HepG2 (cell line): ENCODE measurements at regions not wholly inside any gene's neighbourhood (a gene's known extent, or its start where the extent isn't known, plus 50 kb on each side); places are given as distances from the start of the nearest gene placed in this dataset.

Experiments
- ATAC-seq: fragments of 200-7000 bp; cut with Tn5 transposase; 3 replicates; pipeline ENCODE4 v1.9.1; 2020; ENCODE audit warnings: mild to moderate bottlenecking, moderate library complexity
- BruUV-seq: library from RNA; stranded (reverse); fragments of 400-500 nt; replicated peaks from 2 replicates; lab custom pipeline; 2021; lab: Mats Ljungman, UMichigan
- CTCF ChIA-PET: fragments of 300-600 bp; formaldehyde crosslinking; extraction: SDS; loops from one replicate; lab custom pipeline; 2021; ENCODE audit warnings: low total read pairs, inconsistent platforms, low intra/inter-chr PET ratio; lab: Yijun Ruan, JAX
- POLR2A ChIA-PET: fragments of 350-600 bp; sonication (Branson Sonifier 250); formaldehyde crosslinking; loops from one replicate; lab custom pipeline; 2020; ENCODE audit warnings: antibody characterized with exemption, inconsistent platforms; lab: Yijun Ruan, JAX
- DNase-seq: peaks from one replicate; pipeline ENCODE4 v3.0.0-alpha.2; 2015; ENCODE audit warnings: low spot score
- FAIRE-seq: peaks from 3 replicates; lab custom pipeline; 2011; peaks lifted over from hg19 to GRCh38; lab: Jason Lieb, UNC
- H2AFZ ChIP-seq: one replicate; pipeline ENCODE4 v1.6.1; 2011; ENCODE audit warnings: low read length, inconsistent platforms
- H3K27ac ChIP-seq: fragments of 300-600 bp; 3 replicates; pipeline ENCODE4 v1.8.0; 2011; ENCODE audit warnings: mixed run types, mild to moderate bottlenecking, mixed read lengths, low read length, inconsistent platforms; ENCODE audit not compliant: insufficient read depth; ENCODE audit errors: extremely low read length
- H3K27me3 ChIP-seq, 2 experiments: fragments of 200-600 bp in 1 of 2; 2 replicates in 1 of 2; 3 replicates in 1 of 2; pipeline versions ENCODE4 v1.6.0 to v1.8.0; 2011; ENCODE audit warnings: low read length in 2 of 2, mild to moderate bottlenecking in 2 of 2, moderate library complexity in 2 of 2, inconsistent platforms in 1 of 2; ENCODE audit not compliant: insufficient read depth in 2 of 2, control insufficient read depth in 1 of 2
- H3K36me3 ChIP-seq, 2 experiments: fragments of 200-600 bp in 1 of 2; replicated peaks in 1 of 2; 2 replicates in 1 of 2; 3 replicates in 1 of 2; pipeline versions ENCODE4 v1.5.1 to v1.8.0; 2011; ENCODE audit warnings: low read length in 2 of 2, inconsistent platforms in 1 of 2; ENCODE audit not compliant: insufficient read depth in 2 of 2, control insufficient read depth in 1 of 2
- H3K4me1 ChIP-seq: 2 replicates; pipeline ENCODE4 v1.5.1; 2012; ENCODE audit warnings: low read length, inconsistent platforms; ENCODE audit not compliant: insufficient read depth
- H3K4me2 ChIP-seq: 2 replicates; pipeline ENCODE4 v1.6.0; 2011; ENCODE audit warnings: low read depth, low read length, inconsistent platforms
- H3K4me3 ChIP-seq, 3 experiments: fragments of 200-600 bp in 1 of 3; sonication (generic), shearing (Covaris generic) in 1 of 3; replicated peaks in 1 of 3; 2 replicates each; pipeline ENCODE4 v1.5.1; 2011 to 2016; ENCODE audit warnings: low read length in 3 of 3, inconsistent platforms in 2 of 3, low read depth in 2 of 3, mild to moderate bottlenecking in 2 of 3, control low read depth in 1 of 3, mixed read lengths in 1 of 3; ENCODE audit not compliant: insufficient read depth in 1 of 3
- H3K79me2 ChIP-seq: one replicate; pipeline ENCODE4 v1.6.1; 2011; ENCODE audit warnings: low read length, inconsistent platforms; ENCODE audit not compliant: insufficient read depth
- H3K9ac ChIP-seq: 2 replicates; pipeline ENCODE4 v1.6.0; 2011; ENCODE audit warnings: mild to moderate bottlenecking, low read depth, low read length, inconsistent platforms; ENCODE audit not compliant: insufficient read depth
- H3K9me3 ChIP-seq: 2 replicates; pipeline ENCODE4 v1.5.1; 2012; ENCODE audit warnings: mild to moderate bottlenecking, low read length
- H4K20me1 ChIP-seq: 2 replicates; pipeline ENCODE4 v1.6.0; 2011; ENCODE audit warnings: inconsistent platforms, mild to moderate bottlenecking, low read length, moderate library complexity; ENCODE audit not compliant: insufficient read depth
- ATM ChIP-seq: fragments of 450-650 bp; IDR thresholded peaks from 2 replicates; pipeline ENCODE4 v1.7.1; 2017; ENCODE audit warnings: mild to moderate bottlenecking, borderline replicate concordance
- HNRNPL ChIP-seq: fragments of 200-400 bp; formaldehyde crosslinking; IDR thresholded peaks from 2 replicates; pipeline ENCODE4 v1.6.1; 2017; ENCODE audit warnings: mild to moderate bottlenecking, low read depth, low read length
- HOXA7 ChIP-seq: sonication (generic); formaldehyde crosslinking; IDR thresholded peaks from 2 replicates; pipeline ENCODE4 v1.8.1; 2022; ENCODE audit warnings: mild to moderate bottlenecking, missing genetic modification reagents, moderate library complexity
- IKZF4 ChIP-seq: sonication (generic); formaldehyde crosslinking; IDR thresholded peaks from 2 replicates; pipeline ENCODE4 v1.5.1; 2020; ENCODE audit warnings: borderline replicate concordance, mild to moderate bottlenecking, low read depth, missing genetic modification reagents; ENCODE audit errors: not compliant biosample characterization
- MAF1 ChIP-seq: sonication (generic); formaldehyde crosslinking; IDR thresholded peaks from 2 replicates; pipeline ENCODE4 v1.5.0; 2020; ENCODE audit warnings: missing genetic modification reagents, borderline replicate concordance
- NKX3-1 ChIP-seq: sonication (generic); formaldehyde crosslinking; IDR thresholded peaks from 2 replicates; pipeline ENCODE4 v1.5.0; 2020; ENCODE audit warnings: missing genetic modification reagents
- ZKSCAN8 ChIP-seq: IDR thresholded peaks from 2 replicates; pipeline ENCODE4 v1.6.1; 2016; ENCODE audit warnings: borderline replicate concordance, missing genetic modification reagents, missing compliant biosample characterization
- ZNF510 ChIP-seq: sonication (generic); formaldehyde crosslinking; IDR thresholded peaks from 2 replicates; pipeline ENCODE4 v1.4.0; 2020; ENCODE audit warnings: low read depth, mild to moderate bottlenecking, missing genetic modification reagents
- WGBS: methylation state at CpG from one replicate; pipeline ENCODE4 v1.1.6; 2017; ENCODE audit warnings: low lambda C conversion rate; 5-methylcytosine and 5-hydroxymethylcytosine counted together
- in situ Hi-C: cut with HindIII; loops from 2 replicates; pipeline ENCODE4 v1.10.0; 2017; ENCODE audit warnings: low pct_unique_long_range_greater_than_20kb; ENCODE audit not compliant: extremely low pct_ligation_motif_present
- intact Hi-C: fragments of 100-400 bp; cut with micrococcal nuclease; formaldehyde crosslinking; loops from one replicate; pipeline ENCODE4 v1.10.0; 2022; ENCODE audit not compliant: unreplicated experiment
- TF ChIP-seq, protein P1 (sequence below): sonication (generic); formaldehyde crosslinking; IDR thresholded peaks from 2 replicates; pipeline ENCODE4 v1.5.1; 2020; ENCODE audit warnings: mild to moderate bottlenecking, moderate library complexity, missing genetic modification reagents
- TF ChIP-seq, protein P2 (sequence below): sonication (generic); formaldehyde crosslinking; IDR thresholded peaks from 2 replicates; pipeline ENCODE4 v1.4.0; 2020; ENCODE audit warnings: mild to moderate bottlenecking, missing genetic modification reagents
- TF ChIP-seq, protein P3 (sequence below): sonication (generic); formaldehyde crosslinking; IDR thresholded peaks from 2 replicates; pipeline ENCODE4 v1.5.1; 2020; ENCODE audit warnings: mild to moderate bottlenecking, missing genetic modification reagents, borderline replicate concordance

DNA sequence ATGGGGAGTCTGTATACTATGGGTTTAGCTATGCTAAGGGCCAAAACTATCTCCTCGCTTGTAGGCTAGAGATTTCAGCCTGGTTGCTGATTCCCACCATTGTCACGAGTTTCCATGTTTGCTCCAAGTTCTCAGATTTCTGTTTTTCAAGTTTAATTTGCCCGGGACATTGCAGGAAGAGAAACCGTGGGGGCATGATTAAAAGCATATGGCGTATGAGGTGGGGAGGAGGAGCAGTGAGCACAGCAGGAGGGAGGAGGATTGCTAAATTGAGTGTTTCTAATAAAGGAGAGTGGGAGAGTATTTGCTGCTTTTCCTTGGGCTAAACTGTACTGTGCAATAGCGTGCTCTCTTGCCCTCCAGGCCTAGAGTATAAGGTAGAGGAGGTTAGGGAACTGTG, 558.4 kb downstream of the METTL15 start:
- no peaks in the 10 kb centered on the region for H3K27me3 ChIP-seq
- H4K20me1 ChIP-seq = no peaks in the 10 kb centered on the region
- no peaks in the 10 kb centered on the region for H3K9me3 ChIP-seq
- H3K4me3 ChIP-seq = no peak overlapping the region
- H3K27ac ChIP-seq = no peak overlapping the region
- no peak overlapping the region for H3K4me2 ChIP-seq
- H3K36me3 ChIP-seq = no peaks in the 10 kb centered on the region
- ChIA-PET POLR2A (no interaction called here), CTCF (no interaction called here)
- ATAC-seq = no peak
- DNase-seq = no peak
- no peak for FAIRE-seq
- BruUV-seq = no TSS peak
- H3K9ac ChIP-seq = no peak overlapping the region
- no peak overlapping the region for H2AFZ ChIP-seq
- no peaks in the 10 kb centered on the region for H3K79me2 ChIP-seq
- in situ Hi-C loops (no loop called here), intact Hi-C loops (no loop called here)
- no peak for TF ChIP-seq ATM
- TF ChIP-seq NKX3-1 (CRISPR knock-in tag) = no peak
- TF ChIP-seq HOXA7 (CRISPR knock-in tag) = no peak
- TF ChIP-seq IKZF4 (CRISPR knock-in tag) = no peak
- TF ChIP-seq ZNF510 (CRISPR knock-in tag) = no peak
- TF ChIP-seq, protein P1, sequence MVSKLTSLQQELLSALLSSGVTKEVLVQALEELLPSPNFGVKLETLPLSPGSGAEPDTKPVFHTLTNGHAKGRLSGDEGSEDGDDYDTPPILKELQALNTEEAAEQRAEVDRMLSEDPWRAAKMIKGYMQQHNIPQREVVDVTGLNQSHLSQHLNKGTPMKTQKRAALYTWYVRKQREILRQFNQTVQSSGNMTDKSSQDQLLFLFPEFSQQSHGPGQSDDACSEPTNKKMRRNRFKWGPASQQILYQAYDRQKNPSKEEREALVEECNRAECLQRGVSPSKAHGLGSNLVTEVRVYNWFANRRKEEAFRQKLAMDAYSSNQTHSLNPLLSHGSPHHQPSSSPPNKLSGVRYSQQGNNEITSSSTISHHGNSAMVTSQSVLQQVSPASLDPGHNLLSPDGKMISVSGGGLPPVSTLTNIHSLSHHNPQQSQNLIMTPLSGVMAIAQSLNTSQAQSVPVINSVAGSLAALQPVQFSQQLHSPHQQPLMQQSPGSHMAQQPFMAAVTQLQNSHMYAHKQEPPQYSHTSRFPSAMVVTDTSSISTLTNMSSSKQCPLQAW (CRISPR knock-in tag) = no peak
- no peak for TF ChIP-seq HNRNPL
- no peak for TF ChIP-seq MAF1 (CRISPR knock-in tag)
- TF ChIP-seq, protein P2, sequence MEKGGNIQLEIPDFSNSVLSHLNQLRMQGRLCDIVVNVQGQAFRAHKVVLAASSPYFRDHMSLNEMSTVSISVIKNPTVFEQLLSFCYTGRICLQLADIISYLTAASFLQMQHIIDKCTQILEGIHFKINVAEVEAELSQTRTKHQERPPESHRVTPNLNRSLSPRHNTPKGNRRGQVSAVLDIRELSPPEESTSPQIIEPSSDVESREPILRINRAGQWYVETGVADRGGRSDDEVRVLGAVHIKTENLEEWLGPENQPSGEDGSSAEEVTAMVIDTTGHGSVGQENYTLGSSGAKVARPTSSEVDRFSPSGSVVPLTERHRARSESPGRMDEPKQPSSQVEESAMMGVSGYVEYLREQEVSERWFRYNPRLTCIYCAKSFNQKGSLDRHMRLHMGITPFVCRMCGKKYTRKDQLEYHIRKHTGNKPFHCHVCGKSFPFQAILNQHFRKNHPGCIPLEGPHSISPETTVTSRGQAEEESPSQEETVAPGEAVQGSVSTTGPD = no peak
- TF ChIP-seq, protein P3, sequence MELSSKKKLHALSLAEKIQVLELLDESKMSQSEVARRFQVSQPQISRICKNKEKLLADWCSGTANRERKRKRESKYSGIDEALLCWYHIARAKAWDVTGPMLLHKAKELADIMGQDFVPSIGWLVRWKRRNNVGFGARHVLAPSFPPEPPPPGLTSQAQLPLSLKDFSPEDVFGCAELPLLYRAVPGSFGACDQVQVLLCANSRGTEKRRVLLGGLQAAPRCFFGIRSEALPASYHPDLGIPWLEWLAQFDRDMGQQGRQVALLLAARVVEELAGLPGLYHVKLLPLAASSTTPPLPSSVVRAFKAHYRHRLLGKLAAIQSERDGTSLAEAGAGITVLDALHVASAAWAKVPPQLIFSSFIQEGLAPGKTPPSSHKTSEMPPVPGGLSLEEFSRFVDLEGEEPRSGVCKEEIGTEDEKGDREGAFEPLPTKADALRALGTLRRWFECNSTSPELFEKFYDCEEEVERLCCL (CRISPR knock-in tag) = no peak
- TF ChIP-seq ZKSCAN8 (CRISPR knock-in tag) = no peak
- WGBS = 7% methylated on average over 6 of the region's 6 CpGs
- no peaks in the 10 kb centered on the region for H3K4me1 ChIP-seq
